Mesendoderm (in vitro differentiated cells): ENCODE measurements at regions not wholly inside any gene's neighbourhood (a gene's known extent, or its start where the extent isn't known, plus 50 kb on each side); places are given as distances from the start of the nearest gene placed in this dataset.

ENCODE experiments used
- DNase-seq: peaks from one replicate; pipeline ENCODE4 v3.0.0; 2013
- H2AK5ac ChIP-seq: 2 replicates; pipeline ENCODE4 v1.6.1; 2013; ENCODE audit warnings: low read length, inconsistent platforms
- H2BK120ac ChIP-seq: 2 replicates; pipeline ENCODE4 v1.6.1; 2013; ENCODE audit warnings: low read depth, mild to moderate bottlenecking, low read length, moderate library complexity, mixed read lengths
- H2BK15ac ChIP-seq: replicated peaks from 2 replicates; pipeline ENCODE4 v1.6.1; 2013; ENCODE audit warnings: low read depth, mild to moderate bottlenecking, moderate library complexity
- H2BK5ac ChIP-seq: 2 replicates; pipeline ENCODE4 v1.6.1; 2013; ENCODE audit warnings: low read length, inconsistent platforms
- H3K18ac ChIP-seq: 2 replicates; pipeline ENCODE4 v1.6.1; 2013; ENCODE audit warnings: mild to moderate bottlenecking, low read length, mixed read lengths
- H3K23ac ChIP-seq: one replicate; pipeline ENCODE4 v1.6.1; 2013; ENCODE audit warnings: low read length
- H3K27ac ChIP-seq: 2 replicates; pipeline ENCODE4 v1.5.1; 2013; ENCODE audit warnings: low read depth, mild to moderate bottlenecking, inconsistent platforms, low read length, moderate library complexity
- H3K27me3 ChIP-seq: 2 replicates; pipeline ENCODE4 v1.6.1; 2013; ENCODE audit warnings: low read length, control low read depth, mild to moderate bottlenecking, inconsistent platforms; ENCODE audit not compliant: insufficient read depth, poor library complexity
- H3K36me3 ChIP-seq: 2 replicates; pipeline ENCODE4 v1.6.1; 2013; ENCODE audit warnings: low read length, inconsistent platforms; ENCODE audit not compliant: control insufficient read depth, insufficient read depth
- H3K4ac ChIP-seq: one replicate; pipeline ENCODE4 v1.6.1; 2013; ENCODE audit warnings: low read depth, mild to moderate bottlenecking, low read length, moderate library complexity
- H3K4me1 ChIP-seq: 2 replicates; pipeline ENCODE4 v1.6.1; 2013; ENCODE audit warnings: low read depth, low read length, inconsistent platforms; ENCODE audit not compliant: control insufficient read depth
- H3K4me2 ChIP-seq: 2 replicates; pipeline ENCODE4 v1.6.1; 2013; ENCODE audit warnings: low read length
- H3K4me3 ChIP-seq: 2 replicates; pipeline ENCODE4 v1.5.1; 2013; ENCODE audit warnings: mild to moderate bottlenecking, low read length
- H3K56ac ChIP-seq: one replicate; pipeline ENCODE4 v1.6.1; 2013; ENCODE audit warnings: low read length
- H3K79me1 ChIP-seq: 2 replicates; pipeline ENCODE4 v1.6.1; 2013; ENCODE audit warnings: low read length, inconsistent platforms
- H3K79me2 ChIP-seq: 2 replicates; pipeline ENCODE4 v1.6.1; 2013; ENCODE audit warnings: mild to moderate bottlenecking, low read length; ENCODE audit not compliant: control insufficient read depth, insufficient read depth
- H3K9ac ChIP-seq: 2 replicates; pipeline ENCODE4 v1.6.1; 2013; ENCODE audit warnings: low read length, inconsistent platforms
- H4K5ac ChIP-seq: one replicate; pipeline ENCODE4 v1.6.1; 2013; ENCODE audit warnings: low read length
- H4K8ac ChIP-seq: one replicate; pipeline ENCODE4 v1.6.1; 2013; ENCODE audit warnings: low read depth, mild to moderate bottlenecking, control low read depth, low read length, moderate library complexity
- WGBS: extraction: QIAGEN DNeasy Blood & Tissue Kit; methylation state at CpG from one replicate; pipeline ENCODE4 v1.1.7; 2013; ENCODE audit warnings: low lambda C conversion rate, missing lambda C conversion rate; ENCODE audit not compliant: insufficient coverage; ENCODE audit errors: extremely low coverage; 5-methylcytosine and 5-hydroxymethylcytosine counted together

DNA sequence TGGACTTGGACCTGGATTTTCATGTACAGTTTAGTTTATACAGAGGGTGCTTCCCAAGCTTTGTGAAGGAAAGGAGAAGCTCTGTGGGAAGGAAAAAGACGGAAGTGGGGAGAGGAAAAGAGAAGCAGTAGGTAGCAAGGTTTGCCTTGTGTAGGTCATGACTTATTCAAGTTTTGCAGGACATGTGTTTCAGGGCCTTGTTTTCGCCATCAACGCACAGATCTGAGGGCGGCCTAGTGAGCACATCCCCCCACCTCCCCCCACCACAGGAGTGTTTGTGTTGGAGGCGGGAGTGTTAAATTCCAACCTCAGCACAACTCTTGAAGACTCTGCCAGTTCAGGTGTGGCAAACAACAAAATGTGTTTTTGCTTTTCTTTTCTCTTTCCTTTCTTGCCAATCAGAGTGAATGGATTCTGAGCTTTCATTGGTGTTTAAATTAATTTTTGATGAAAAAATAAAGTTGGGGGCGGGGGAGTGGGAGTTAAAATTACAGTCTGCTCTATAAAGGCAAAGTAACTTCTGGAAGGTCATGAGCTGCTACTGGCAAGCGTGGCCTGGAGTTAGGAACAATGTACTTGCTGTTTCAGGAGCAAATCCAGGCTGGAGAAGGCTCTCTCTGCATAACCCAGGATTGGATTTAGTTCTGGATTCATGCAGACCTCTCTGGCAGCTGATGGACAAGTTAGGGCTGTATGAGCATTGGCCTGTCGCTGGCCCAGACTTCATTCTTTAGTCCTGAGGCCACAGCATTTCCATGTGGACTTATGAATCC lies 338.5 kb downstream of the CD83 start:
- Histone ChIP-seq H3K4me2 (no peak overlapping the region), H3K9ac (no peak overlapping the region), H2BK120ac (no peak overlapping the region), H3K18ac (peak overlapping the region; percentile 19), H3K36me3 (no peaks in the 10 kb centered on the region), H3K56ac (peak overlapping the region; percentile 0), H3K23ac (no peak overlapping the region), H4K5ac (no peak overlapping the region), H2BK5ac (no peak overlapping the region), H4K8ac (no peak overlapping the region), H2AK5ac (no peak overlapping the region), H3K4ac (no peak overlapping the region), H3K79me2 (no peaks in the 10 kb centered on the region), H3K79me1 (no peaks in the 10 kb centered on the region), H3K27me3 (no peaks in the 10 kb centered on the region), H2BK15ac (no peak overlapping the region), H3K27ac (no peak overlapping the region), H3K4me3 (no peak overlapping the region), H3K4me1 (peaks cover 4% of the 10 kb centered on the region)
- WGBS = no CpG with 5 or more reads among the region's 8 CpGs
- peak; percentile 75 for DNase-seq

DNA sequence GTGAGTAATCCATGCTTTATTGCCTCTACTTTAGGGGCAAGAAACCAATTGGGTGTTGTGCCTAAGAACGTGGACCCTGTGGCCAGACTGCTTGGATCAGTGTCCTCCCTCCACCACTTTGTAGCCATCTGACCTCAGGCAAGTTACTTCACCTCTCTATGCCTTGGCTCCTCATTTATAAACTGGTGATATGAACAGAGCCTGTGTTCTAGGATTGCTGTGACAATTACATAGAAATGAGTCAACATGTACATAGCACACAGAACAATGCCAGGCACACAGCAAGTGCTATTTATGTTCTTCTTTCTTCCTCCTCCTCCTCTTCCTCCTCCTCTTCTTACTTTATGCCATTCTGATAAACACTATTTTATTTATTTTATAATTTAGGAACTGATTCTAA lies 339.4 kb downstream of the CD83 start:
- H2BK15ac ChIP-seq = no peak overlapping the region
- H3K56ac ChIP-seq = no peak overlapping the region
- H3K9ac ChIP-seq = no peak overlapping the region
- no peak overlapping the region for H2BK5ac ChIP-seq
- WGBS = no CpG with 5 or more reads among the region's 1 CpG
- H3K18ac ChIP-seq = no peak overlapping the region
- H3K36me3 ChIP-seq = no peaks in the 10 kb centered on the region
- H2BK120ac ChIP-seq = no peak overlapping the region
- H3K4ac ChIP-seq = no peak overlapping the region
- H2AK5ac ChIP-seq = no peak overlapping the region
- no peaks in the 10 kb centered on the region for H3K79me2 ChIP-seq
- peak overlapping the region; percentile 87 for H3K23ac ChIP-seq
- H3K27me3 ChIP-seq = no peaks in the 10 kb centered on the region
- H4K5ac ChIP-seq = no peak overlapping the region
- no peak overlapping the region for H3K4me2 ChIP-seq
- no peaks in the 10 kb centered on the region for H3K79me1 ChIP-seq
- no peak overlapping the region for H3K4me3 ChIP-seq
- H4K8ac ChIP-seq = no peak overlapping the region
- no peak for DNase-seq
- peaks cover 4% of the 10 kb centered on the region for H3K4me1 ChIP-seq
- no peak overlapping the region for H3K27ac ChIP-seq

DNA sequence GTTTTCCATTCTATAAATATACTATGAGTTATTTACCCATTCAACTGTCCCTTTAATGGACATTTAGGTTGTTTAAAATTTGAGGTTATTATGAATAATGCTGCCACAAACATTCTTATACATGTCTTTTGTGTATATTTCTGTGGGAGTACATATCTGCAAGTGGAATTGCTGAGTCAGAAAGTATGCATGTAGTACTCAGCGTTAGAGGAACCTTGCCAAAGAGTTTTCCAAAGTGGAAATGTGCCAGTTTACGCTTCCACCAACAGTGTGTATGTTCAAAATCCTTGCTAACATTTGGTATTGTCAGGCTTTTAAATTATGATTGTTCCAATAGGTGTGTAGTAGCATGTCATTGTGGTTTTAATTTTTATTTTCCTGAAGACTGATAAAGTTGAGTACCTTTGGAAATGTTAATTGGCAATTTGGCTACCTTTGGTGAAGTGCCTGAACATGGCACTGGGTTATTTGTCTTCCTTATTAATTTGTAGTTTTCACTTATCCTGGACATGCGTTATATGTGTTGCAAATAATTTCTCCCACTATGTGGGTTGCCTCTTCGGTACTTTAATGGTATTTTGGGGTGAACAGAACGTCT lies 341.2 kb downstream of the CD83 start:
- H4K5ac ChIP-seq = no peak overlapping the region
- peaks cover 4% of the 10 kb centered on the region for H3K4me1 ChIP-seq
- no peak overlapping the region for H3K4me2 ChIP-seq
- no peak overlapping the region for H3K27ac ChIP-seq
- H3K23ac ChIP-seq = no peak overlapping the region
- no peak overlapping the region for H2BK120ac ChIP-seq
- H3K18ac ChIP-seq = no peak overlapping the region
- no peak overlapping the region for H3K56ac ChIP-seq
- H3K79me1 ChIP-seq = no peaks in the 10 kb centered on the region
- no peak overlapping the region for H3K9ac ChIP-seq
- no peak overlapping the region for H3K4ac ChIP-seq
- H3K36me3 ChIP-seq = no peaks in the 10 kb centered on the region
- H4K8ac ChIP-seq = no peak overlapping the region
- no peaks in the 10 kb centered on the region for H3K27me3 ChIP-seq
- H3K4me3 ChIP-seq = no peak overlapping the region
- no peak overlapping the region for H2BK15ac ChIP-seq
- H2BK5ac ChIP-seq = no peak overlapping the region
- WGBS = no CpG with 5 or more reads among the region's 5 CpGs
- no peak for DNase-seq
- H2AK5ac ChIP-seq = no peak overlapping the region
- no peaks in the 10 kb centered on the region for H3K79me2 ChIP-seq

DNA sequence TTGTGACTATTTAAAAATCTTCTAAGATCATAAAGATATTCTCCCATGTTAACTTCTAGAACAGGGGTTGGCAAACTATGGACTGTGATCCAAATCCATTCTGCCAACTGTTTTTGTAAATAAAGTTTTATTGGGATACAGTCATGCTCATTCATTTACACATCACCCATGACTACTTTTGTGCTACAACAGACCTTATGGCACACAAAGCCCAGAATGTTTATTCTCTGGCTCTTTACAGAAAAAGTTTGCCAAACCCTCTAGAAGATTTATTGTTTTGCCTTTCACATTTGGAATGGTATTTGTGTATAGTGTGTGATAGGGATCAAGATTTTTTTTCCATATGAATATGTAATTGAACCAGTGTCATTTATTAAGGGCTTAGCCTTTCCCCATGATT lies 341.7 kb downstream of the CD83 start:
- no peak overlapping the region for H3K56ac ChIP-seq
- H3K36me3 ChIP-seq = no peaks in the 10 kb centered on the region
- H3K4me1 ChIP-seq = peaks cover 4% of the 10 kb centered on the region
- no peak overlapping the region for H4K5ac ChIP-seq
- no peak overlapping the region for H3K23ac ChIP-seq
- H2AK5ac ChIP-seq = no peak overlapping the region
- H3K4me2 ChIP-seq = no peak overlapping the region
- no peaks in the 10 kb centered on the region for H3K79me2 ChIP-seq
- H2BK120ac ChIP-seq = no peak overlapping the region
- H3K27me3 ChIP-seq = no peaks in the 10 kb centered on the region
- no peak overlapping the region for H3K27ac ChIP-seq
- H3K18ac ChIP-seq = no peak overlapping the region
- no peak overlapping the region for H3K4me3 ChIP-seq
- H2BK15ac ChIP-seq = no peak overlapping the region
- H2BK5ac ChIP-seq = no peak overlapping the region
- H3K9ac ChIP-seq = no peak overlapping the region
- no peak overlapping the region for H3K4ac ChIP-seq
- H3K79me1 ChIP-seq = no peaks in the 10 kb centered on the region
- no peak for DNase-seq
- H4K8ac ChIP-seq = no peak overlapping the region

DNA sequence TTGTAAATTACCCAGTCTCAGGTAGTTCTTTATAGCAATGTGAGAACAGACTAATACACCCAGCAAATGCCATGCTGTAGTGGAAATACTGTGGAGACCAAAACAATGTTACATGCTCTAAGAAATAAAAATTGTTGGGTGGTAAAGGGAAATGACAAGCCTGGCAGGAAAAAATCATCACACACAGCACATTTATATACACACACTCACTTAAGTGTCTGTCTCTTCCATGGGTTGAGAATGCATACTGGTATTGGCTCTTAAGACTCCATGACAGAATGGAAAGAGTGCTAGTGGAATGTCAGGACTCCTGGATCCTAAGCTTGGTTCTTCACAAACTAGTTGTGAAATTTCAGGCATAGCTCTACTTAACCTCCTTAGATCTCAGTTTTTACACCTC lies 343.0 kb downstream of the CD83 start:
- Histone ChIP-seq H4K8ac (no peak overlapping the region), H3K36me3 (no peaks in the 10 kb centered on the region), H3K4me2 (no peak overlapping the region), H2AK5ac (no peak overlapping the region), H3K23ac (no peak overlapping the region), H3K27me3 (no peaks in the 10 kb centered on the region), H2BK5ac (no peak overlapping the region), H3K9ac (no peak overlapping the region), H3K18ac (no peak overlapping the region), H2BK15ac (no peak overlapping the region), H3K4me3 (no peak overlapping the region), H2BK120ac (no peak overlapping the region), H3K79me2 (no peaks in the 10 kb centered on the region), H4K5ac (no peak overlapping the region), H3K4ac (no peak overlapping the region), H3K79me1 (no peaks in the 10 kb centered on the region), H3K56ac (no peak overlapping the region), H3K4me1 (peaks cover 4% of the 10 kb centered on the region), H3K27ac (no peak overlapping the region)
- DNase-seq = peak; percentile 19

DNA sequence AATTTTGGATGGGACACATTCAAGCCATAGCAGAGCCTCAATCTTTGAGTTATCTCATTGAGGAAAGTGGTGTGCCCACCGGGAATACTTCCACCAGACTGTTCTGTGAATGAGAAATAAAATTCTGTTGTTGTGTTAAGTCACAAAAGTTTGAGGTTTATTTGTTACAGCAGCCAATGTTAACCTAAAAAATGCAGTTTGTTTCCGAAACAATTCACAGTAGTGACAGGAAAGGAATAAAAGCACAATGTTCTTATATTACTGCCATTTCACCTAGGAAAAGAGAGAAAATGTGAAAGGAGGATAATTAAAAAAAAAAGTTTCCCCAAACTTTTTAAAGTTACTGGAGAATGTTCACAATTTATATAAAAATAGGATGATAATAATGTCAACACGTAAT lies 344.6 kb downstream of the CD83 start:
- no CpG with 5 or more reads among the region's 3 CpGs for WGBS
- H3K79me2 ChIP-seq = no peaks in the 10 kb centered on the region
- H2BK5ac ChIP-seq = no peak overlapping the region
- no peak overlapping the region for H4K8ac ChIP-seq
- no peaks in the 10 kb centered on the region for H3K27me3 ChIP-seq
- H3K9ac ChIP-seq = no peak overlapping the region
- no peak overlapping the region for H3K4ac ChIP-seq
- no peaks in the 10 kb centered on the region for H3K4me1 ChIP-seq
- no peak overlapping the region for H4K5ac ChIP-seq
- no peak overlapping the region for H3K27ac ChIP-seq
- no peak overlapping the region for H2BK15ac ChIP-seq
- H3K56ac ChIP-seq = no peak overlapping the region
- no peak overlapping the region for H3K23ac ChIP-seq
- H3K4me2 ChIP-seq = no peak overlapping the region
- no peak overlapping the region for H3K18ac ChIP-seq
- H3K4me3 ChIP-seq = no peak overlapping the region
- no peak overlapping the region for H2AK5ac ChIP-seq
- no peak overlapping the region for H2BK120ac ChIP-seq
- H3K36me3 ChIP-seq = no peaks in the 10 kb centered on the region
- H3K79me1 ChIP-seq = no peaks in the 10 kb centered on the region
- DNase-seq = no peak
